ENCODE measurements at regions not wholly inside any gene's neighbourhood (a gene's known extent, or its start where the extent isn't known, plus 50 kb on each side); places are given as distances from the start of the nearest gene placed in this dataset.

- Histone ChIP-seq H3K4me3 (ENCODE audit: insufficient read depth, low read depth, low read length, poor library complexity, severe bottlenecking) (no peak overlapping the region), H3K36me3 (ENCODE audit: control insufficient read depth, insufficient read depth, low read length) (no peaks in the 10 kb centered on the region), H3K27ac (ENCODE audit: insufficient read depth, low read length, poor library complexity, severe bottlenecking) (no peak overlapping the region), H3K27me3 (replicated peaks; ENCODE audit: control insufficient read depth, insufficient read depth, low read length, poor library complexity, severe bottlenecking) (no peaks in the 10 kb centered on the region), H3K9me3 (ENCODE audit: control insufficient read depth, low read length) (no peaks in the 10 kb centered on the region), H3K4me1 (ENCODE audit: control insufficient read depth, insufficient read depth, low read length, poor library complexity, severe bottlenecking) (no peaks in the 10 kb centered on the region)
- DNase-seq: no peak
These were observed 278.6 kb downstream of the ZSWIM6 start for GRCh38 chr5:61610678-61611024.

GRCh38 chr5:61612431-61612830, 280.4 kb downstream of the ZSWIM6 start:
- no peak overlapping the region for H3K4me3 ChIP-seq (ENCODE audit: insufficient read depth, low read depth, low read length, poor library complexity, severe bottlenecking)
- DNase-seq: no peak
- H3K27ac ChIP-seq (ENCODE audit: insufficient read depth, low read length, poor library complexity, severe bottlenecking): no peak overlapping the region
- no peaks in the 10 kb centered on the region for H3K36me3 ChIP-seq (ENCODE audit: control insufficient read depth, insufficient read depth, low read length)
- no peaks in the 10 kb centered on the region for H3K27me3 ChIP-seq (replicated peaks; ENCODE audit: control insufficient read depth, insufficient read depth, low read length, poor library complexity, severe bottlenecking)
- no peaks in the 10 kb centered on the region for H3K9me3 ChIP-seq (ENCODE audit: control insufficient read depth, low read length)
- H3K4me1 ChIP-seq (ENCODE audit: control insufficient read depth, insufficient read depth, low read length, poor library complexity, severe bottlenecking): no peaks in the 10 kb centered on the region

GRCh38 chr5:61613679-61614078, 281.6 kb downstream of the ZSWIM6 start:
- H3K4me1 ChIP-seq (ENCODE audit: control insufficient read depth, insufficient read depth, low read length, poor library complexity, severe bottlenecking): no peaks in the 10 kb centered on the region
- H3K9me3 ChIP-seq (ENCODE audit: control insufficient read depth, low read length): no peaks in the 10 kb centered on the region
- H3K27ac ChIP-seq (ENCODE audit: insufficient read depth, low read length, poor library complexity, severe bottlenecking): no peak overlapping the region
- no peak overlapping the region for H3K4me3 ChIP-seq (ENCODE audit: insufficient read depth, low read depth, low read length, poor library complexity, severe bottlenecking)
- H3K36me3 ChIP-seq (ENCODE audit: control insufficient read depth, insufficient read depth, low read length): no peaks in the 10 kb centered on the region
- no peak for DNase-seq
- H3K27me3 ChIP-seq (replicated peaks; ENCODE audit: control insufficient read depth, insufficient read depth, low read length, poor library complexity, severe bottlenecking): no peaks in the 10 kb centered on the region

GRCh38 chr5:61614606-61615005, 282.5 kb downstream of the ZSWIM6 start:
- no peaks in the 10 kb centered on the region for H3K27me3 ChIP-seq (replicated peaks; ENCODE audit: control insufficient read depth, insufficient read depth, low read length, poor library complexity, severe bottlenecking)
- no peaks in the 10 kb centered on the region for H3K4me1 ChIP-seq (ENCODE audit: control insufficient read depth, insufficient read depth, low read length, poor library complexity, severe bottlenecking)
- H3K27ac ChIP-seq (ENCODE audit: insufficient read depth, low read length, poor library complexity, severe bottlenecking): no peak overlapping the region
- no peaks in the 10 kb centered on the region for H3K9me3 ChIP-seq (ENCODE audit: control insufficient read depth, low read length)
- DNase-seq: no peak
- no peaks in the 10 kb centered on the region for H3K36me3 ChIP-seq (ENCODE audit: control insufficient read depth, insufficient read depth, low read length)
- no peak overlapping the region for H3K4me3 ChIP-seq (ENCODE audit: insufficient read depth, low read depth, low read length, poor library complexity, severe bottlenecking)

- no peaks in the 10 kb centered on the region for H3K9me3 ChIP-seq (ENCODE audit: control insufficient read depth, low read length)
- H3K27ac ChIP-seq (ENCODE audit: insufficient read depth, low read length, poor library complexity, severe bottlenecking): no peak overlapping the region
- no peak overlapping the region for H3K4me3 ChIP-seq (ENCODE audit: insufficient read depth, low read depth, low read length, poor library complexity, severe bottlenecking)
- no peaks in the 10 kb centered on the region for H3K4me1 ChIP-seq (ENCODE audit: control insufficient read depth, insufficient read depth, low read length, poor library complexity, severe bottlenecking)
- H3K36me3 ChIP-seq (ENCODE audit: control insufficient read depth, insufficient read depth, low read length): no peaks in the 10 kb centered on the region
- no peaks in the 10 kb centered on the region for H3K27me3 ChIP-seq (replicated peaks; ENCODE audit: control insufficient read depth, insufficient read depth, low read length, poor library complexity, severe bottlenecking)
- DNase-seq: no peak
These were observed 285.0 kb downstream of the ZSWIM6 start for GRCh38 chr5:61617039-61617438.

- no peak for DNase-seq
- no peaks in the 10 kb centered on the region for H3K27me3 ChIP-seq (replicated peaks; ENCODE audit: control insufficient read depth, insufficient read depth, low read length, poor library complexity, severe bottlenecking)
- no peaks in the 10 kb centered on the region for H3K4me1 ChIP-seq (ENCODE audit: control insufficient read depth, insufficient read depth, low read length, poor library complexity, severe bottlenecking)
- H3K9me3 ChIP-seq (ENCODE audit: control insufficient read depth, low read length): no peaks in the 10 kb centered on the region
- no peak overlapping the region for H3K4me3 ChIP-seq (ENCODE audit: insufficient read depth, low read depth, low read length, poor library complexity, severe bottlenecking)
- H3K36me3 ChIP-seq (ENCODE audit: control insufficient read depth, insufficient read depth, low read length): no peaks in the 10 kb centered on the region
- no peak overlapping the region for H3K27ac ChIP-seq (ENCODE audit: insufficient read depth, low read length, poor library complexity, severe bottlenecking)
These were observed 286.0 kb downstream of the ZSWIM6 start for GRCh38 chr5:61617995-61618525.

GRCh38 chr5:61618577-61618976, 286.5 kb downstream of the ZSWIM6 start:
- H3K27ac ChIP-seq (ENCODE audit: insufficient read depth, low read length, poor library complexity, severe bottlenecking): no peak overlapping the region
- H3K27me3 ChIP-seq (replicated peaks; ENCODE audit: control insufficient read depth, insufficient read depth, low read length, poor library complexity, severe bottlenecking): no peaks in the 10 kb centered on the region
- H3K4me1 ChIP-seq (ENCODE audit: control insufficient read depth, insufficient read depth, low read length, poor library complexity, severe bottlenecking): no peaks in the 10 kb centered on the region
- no peak for DNase-seq
- H3K9me3 ChIP-seq (ENCODE audit: control insufficient read depth, low read length): no peaks in the 10 kb centered on the region
- no peak overlapping the region for H3K4me3 ChIP-seq (ENCODE audit: insufficient read depth, low read depth, low read length, poor library complexity, severe bottlenecking)
- no peaks in the 10 kb centered on the region for H3K36me3 ChIP-seq (ENCODE audit: control insufficient read depth, insufficient read depth, low read length)

GRCh38 chr5:61619289-61619688, 287.2 kb downstream of the ZSWIM6 start:
- Histone ChIP-seq H3K9me3 (ENCODE audit: control insufficient read depth, low read length) (no peaks in the 10 kb centered on the region), H3K27me3 (replicated peaks; ENCODE audit: control insufficient read depth, insufficient read depth, low read length, poor library complexity, severe bottlenecking) (no peaks in the 10 kb centered on the region), H3K4me3 (ENCODE audit: insufficient read depth, low read depth, low read length, poor library complexity, severe bottlenecking) (no peak overlapping the region), H3K27ac (ENCODE audit: insufficient read depth, low read length, poor library complexity, severe bottlenecking) (no peak overlapping the region), H3K4me1 (ENCODE audit: control insufficient read depth, insufficient read depth, low read length, poor library complexity, severe bottlenecking) (no peaks in the 10 kb centered on the region), H3K36me3 (ENCODE audit: control insufficient read depth, insufficient read depth, low read length) (no peaks in the 10 kb centered on the region)
- DNase-seq: no peak

GRCh38 chr5:61619777-61620518, 287.9 kb downstream of the ZSWIM6 start:
- DNase-seq: no peak
- Histone ChIP-seq H3K4me1 (ENCODE audit: control insufficient read depth, insufficient read depth, low read length, poor library complexity, severe bottlenecking) (no peaks in the 10 kb centered on the region), H3K27ac (ENCODE audit: insufficient read depth, low read length, poor library complexity, severe bottlenecking) (no peak overlapping the region), H3K36me3 (ENCODE audit: control insufficient read depth, insufficient read depth, low read length) (no peaks in the 10 kb centered on the region), H3K4me3 (ENCODE audit: insufficient read depth, low read depth, low read length, poor library complexity, severe bottlenecking) (no peak overlapping the region), H3K27me3 (replicated peaks; ENCODE audit: control insufficient read depth, insufficient read depth, low read length, poor library complexity, severe bottlenecking) (no peaks in the 10 kb centered on the region), H3K9me3 (ENCODE audit: control insufficient read depth, low read length) (no peaks in the 10 kb centered on the region)

GRCh38 chr5:61620699-61621182, 288.7 kb downstream of the ZSWIM6 start:
- H3K4me1 ChIP-seq (ENCODE audit: control insufficient read depth, insufficient read depth, low read length, poor library complexity, severe bottlenecking): peaks cover 4% of the 10 kb centered on the region
- H3K4me3 ChIP-seq (ENCODE audit: insufficient read depth, low read depth, low read length, poor library complexity, severe bottlenecking): no peak overlapping the region

More at GRCh38 chr5:61620699-61621182, 288.7 kb downstream of the ZSWIM6 start:
- Histone ChIP-seq H3K27me3 (replicated peaks; ENCODE audit: control insufficient read depth, insufficient read depth, low read length, poor library complexity, severe bottlenecking) (peaks cover 5% of the 10 kb centered on the region), H3K9me3 (ENCODE audit: control insufficient read depth, low read length) (no peaks in the 10 kb centered on the region), H3K27ac (ENCODE audit: insufficient read depth, low read length, poor library complexity, severe bottlenecking) (no peak overlapping the region), H3K36me3 (ENCODE audit: control insufficient read depth, insufficient read depth, low read length) (no peaks in the 10 kb centered on the region)
- no peak for DNase-seq

Data from effector memory CD4-positive, alpha-beta T cell (primary cell).